NT2/D1 (cell line): ENCODE measurements at regions not wholly inside any gene's neighbourhood (a gene's known extent, or its start where the extent isn't known, plus 50 kb on each side); places are given as distances from the start of the nearest gene placed in this dataset.

Experiments used
- YY1 ChIP-seq: IDR thresholded peaks from 2 replicates; pipeline ENCODE4 v1.6.1; 2011; ENCODE audit not compliant: insufficient read length, insufficient read depth
- ZNF274 ChIP-seq: IDR thresholded peaks from 2 replicates; pipeline ENCODE4 v1.6.1; 2011; ENCODE audit warnings: mild to moderate bottlenecking, low read depth, low read length

DNA sequence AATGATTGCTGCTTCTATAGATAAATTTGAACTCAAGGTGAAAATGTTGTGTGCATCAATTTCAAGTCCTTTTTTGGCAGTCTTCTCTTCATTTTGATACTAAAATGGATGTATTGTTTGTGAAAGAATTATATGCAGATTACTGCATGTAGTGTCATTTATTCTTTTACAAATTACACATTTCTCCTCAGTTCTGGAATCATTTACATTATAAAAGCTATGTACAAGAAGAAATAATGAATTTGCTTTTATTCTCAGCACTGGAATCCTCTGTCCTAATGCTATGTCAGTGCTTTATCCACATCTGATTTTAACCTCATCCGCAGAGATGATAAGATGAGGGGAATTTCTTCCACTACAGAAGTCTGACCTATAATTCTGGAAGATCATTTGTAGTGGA lies 220.8 kb upstream of the UBE2E3 start:
- TF ChIP-seq YY1 (no peak), ZNF274 (no peak)
